ENCODE measurements at regions not wholly inside any gene's neighbourhood (a gene's known extent, or its start where the extent isn't known, plus 50 kb on each side); places are given as distances from the start of the nearest gene placed in this dataset.

DNA sequence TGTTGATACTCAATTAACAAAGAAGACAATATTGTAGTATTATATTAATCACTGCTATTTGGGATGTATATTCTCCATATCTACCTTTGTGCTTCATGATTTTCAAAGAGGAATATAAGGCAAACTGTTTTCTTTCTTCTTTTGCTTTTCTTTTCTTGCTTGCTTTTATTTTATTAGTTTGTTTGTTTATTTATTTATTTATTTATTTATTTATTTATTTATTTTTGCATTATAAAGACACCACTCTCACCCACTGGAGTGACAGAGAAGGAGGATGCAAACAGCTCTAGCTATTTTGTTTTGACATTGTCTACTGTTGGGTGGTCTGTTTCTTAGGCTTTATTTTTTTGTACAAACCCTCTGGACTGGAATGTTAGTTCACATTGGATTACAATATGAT lies 1352.7 kb downstream of the HACE1 start:
- TF ChIP-seq CTCF (IDR thresholded peaks at IDR 0.05) (no peak), ZFX (IDR thresholded peaks at IDR 0.05; ENCODE audit: borderline replicate concordance) (no peak)

All from 22Rv1 (cell line).